Progenitor cell of endocrine pancreas (in vitro differentiated cells): ENCODE measurements at regions not wholly inside any gene's neighbourhood (a gene's known extent, or its start where the extent isn't known, plus 50 kb on each side); places are given as distances from the start of the nearest gene placed in this dataset.

Experiments
- DNase-seq: peaks from one replicate; pipeline ENCODE4 v3.0.0; 2021; ENCODE audit warnings: low spot score; ENCODE audit not compliant: unreplicated experiment
- H3K27ac Mint-ChIP-seq: 2 replicates; pipeline ENCODE4 v1.8.0; 2021; ENCODE audit warnings: mild to moderate bottlenecking, moderate library complexity, mixed read lengths
- H3K27me3 Mint-ChIP-seq: 2 replicates; pipeline ENCODE4 v1.8.0; 2021; ENCODE audit warnings: mixed read lengths
- H3K36me3 Mint-ChIP-seq: 2 replicates; pipeline ENCODE4 v1.8.0; 2022; ENCODE audit warnings: mixed read lengths; ENCODE audit not compliant: insufficient read depth
- H3K4me1 Mint-ChIP-seq: 2 replicates; pipeline ENCODE4 v1.8.0; 2021; ENCODE audit warnings: low read depth, mixed read lengths
- H3K4me3 Mint-ChIP-seq: 2 replicates; pipeline ENCODE4 v1.8.0; 2021; ENCODE audit warnings: low read depth, mild to moderate bottlenecking, moderate library complexity, mixed read lengths
- H3K9me3 Mint-ChIP-seq: 2 replicates; pipeline ENCODE4 v1.8.0; 2021; ENCODE audit warnings: low read depth, mixed read lengths
- TF ChIP-seq, protein P1 (sequence below): fragments of 200-600 bp; sonication (generic); IDR thresholded peaks from one replicate; pipeline ENCODE4 v1.5.0; 2021; ENCODE audit warnings: antibody characterized with exemption, mild to moderate bottlenecking; ENCODE audit not compliant: unreplicated experiment

DNA sequence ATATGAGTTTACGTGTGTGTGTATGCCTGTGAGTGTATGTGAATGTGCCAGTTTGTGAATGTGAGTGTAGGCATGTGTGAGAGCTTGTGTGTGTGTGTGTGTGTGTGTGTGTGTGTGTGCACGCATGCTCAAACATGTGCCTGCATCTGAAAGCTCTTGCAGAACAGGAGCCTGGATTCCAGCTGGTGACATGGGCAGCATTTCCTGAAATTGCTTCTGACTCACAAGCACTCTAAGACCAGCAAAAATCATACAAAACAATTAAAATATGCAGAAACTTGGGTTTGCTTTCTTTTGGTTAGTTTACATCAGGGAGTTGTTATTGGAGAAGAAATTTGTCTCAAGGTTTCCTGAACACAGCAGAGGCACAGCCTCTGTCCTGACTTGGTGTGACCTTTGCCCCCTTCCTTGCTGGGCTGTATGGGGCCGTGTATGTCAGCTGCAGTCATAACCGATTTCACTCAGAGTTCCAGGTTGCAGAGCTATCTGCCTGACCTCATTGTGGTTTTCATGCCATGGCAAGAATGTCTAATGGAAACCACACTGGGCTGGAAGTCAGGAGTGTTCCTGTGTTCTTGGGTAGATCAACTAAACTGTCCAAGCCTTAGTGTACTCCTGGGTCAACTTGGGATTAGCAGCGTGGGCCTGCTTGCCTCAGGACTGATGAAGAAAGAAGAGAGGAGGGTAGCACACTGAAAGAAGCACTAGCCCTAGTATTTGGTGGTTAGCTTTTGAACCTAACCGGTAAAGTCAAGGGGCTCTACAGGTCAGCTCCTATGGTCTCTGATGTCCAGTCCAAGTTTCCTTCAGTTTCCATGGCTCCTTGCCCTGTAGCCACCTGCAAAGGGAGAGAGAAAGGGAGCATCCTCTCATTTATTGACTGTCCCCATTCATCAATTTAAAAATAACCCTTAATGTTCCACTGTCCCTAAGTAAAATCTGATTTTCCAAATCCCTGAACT lies 143.7 kb downstream of the SNX19 start:
- peaks cover 4% of the 10 kb centered on the region for H3K27me3 Mint-ChIP-seq

DNA sequence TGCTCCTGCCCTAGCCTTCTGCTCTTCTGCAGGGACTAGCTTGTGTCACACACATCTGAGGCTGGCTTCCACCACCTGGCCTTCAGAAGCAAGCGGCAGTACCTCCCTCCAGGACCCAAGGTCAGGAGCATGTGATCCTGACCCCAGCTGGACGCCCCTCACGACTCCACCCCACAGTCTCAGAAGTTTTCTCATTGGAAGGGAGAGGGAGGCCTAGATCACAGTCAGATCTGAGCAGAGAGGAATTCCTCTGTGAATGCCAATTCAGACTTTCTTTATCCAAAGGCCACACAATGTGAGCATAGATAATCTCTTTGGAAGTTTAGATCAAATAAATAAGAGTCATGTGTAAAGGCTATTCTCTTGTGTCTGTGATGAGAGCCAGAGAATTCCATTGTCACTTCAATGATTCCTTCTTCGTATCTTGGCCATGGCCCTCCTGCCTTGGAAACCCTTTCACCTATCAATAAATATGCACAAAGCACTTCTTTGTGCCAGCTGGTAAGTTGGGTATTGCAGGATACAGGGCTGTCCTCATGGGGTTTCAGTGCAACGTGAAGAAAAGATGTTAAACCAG lies 142.9 kb downstream of the SNX19 start:
- TF ChIP-seq, protein P1, sequence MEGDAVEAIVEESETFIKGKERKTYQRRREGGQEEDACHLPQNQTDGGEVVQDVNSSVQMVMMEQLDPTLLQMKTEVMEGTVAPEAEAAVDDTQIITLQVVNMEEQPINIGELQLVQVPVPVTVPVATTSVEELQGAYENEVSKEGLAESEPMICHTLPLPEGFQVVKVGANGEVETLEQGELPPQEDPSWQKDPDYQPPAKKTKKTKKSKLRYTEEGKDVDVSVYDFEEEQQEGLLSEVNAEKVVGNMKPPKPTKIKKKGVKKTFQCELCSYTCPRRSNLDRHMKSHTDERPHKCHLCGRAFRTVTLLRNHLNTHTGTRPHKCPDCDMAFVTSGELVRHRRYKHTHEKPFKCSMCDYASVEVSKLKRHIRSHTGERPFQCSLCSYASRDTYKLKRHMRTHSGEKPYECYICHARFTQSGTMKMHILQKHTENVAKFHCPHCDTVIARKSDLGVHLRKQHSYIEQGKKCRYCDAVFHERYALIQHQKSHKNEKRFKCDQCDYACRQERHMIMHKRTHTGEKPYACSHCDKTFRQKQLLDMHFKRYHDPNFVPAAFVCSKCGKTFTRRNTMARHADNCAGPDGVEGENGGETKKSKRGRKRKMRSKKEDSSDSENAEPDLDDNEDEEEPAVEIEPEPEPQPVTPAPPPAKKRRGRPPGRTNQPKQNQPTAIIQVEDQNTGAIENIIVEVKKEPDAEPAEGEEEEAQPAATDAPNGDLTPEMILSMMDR, result no peak
- no peak overlapping the region for H3K27ac Mint-ChIP-seq
- no peak for DNase-seq

More for the DNA sequence above, 143.7 kb downstream of the SNX19 start:
- no peak overlapping the region for H3K4me3 Mint-ChIP-seq
- H3K36me3 Mint-ChIP-seq, result no peaks in the 10 kb centered on the region
- peaks cover 27% of the 10 kb centered on the region for H3K4me1 Mint-ChIP-seq
- no peak overlapping the region for H3K27ac Mint-ChIP-seq
- DNase-seq, result no peak
- TF ChIP-seq, protein P1, result no peak
- H3K9me3 Mint-ChIP-seq, result peaks cover 4% of the 10 kb centered on the region

DNA sequence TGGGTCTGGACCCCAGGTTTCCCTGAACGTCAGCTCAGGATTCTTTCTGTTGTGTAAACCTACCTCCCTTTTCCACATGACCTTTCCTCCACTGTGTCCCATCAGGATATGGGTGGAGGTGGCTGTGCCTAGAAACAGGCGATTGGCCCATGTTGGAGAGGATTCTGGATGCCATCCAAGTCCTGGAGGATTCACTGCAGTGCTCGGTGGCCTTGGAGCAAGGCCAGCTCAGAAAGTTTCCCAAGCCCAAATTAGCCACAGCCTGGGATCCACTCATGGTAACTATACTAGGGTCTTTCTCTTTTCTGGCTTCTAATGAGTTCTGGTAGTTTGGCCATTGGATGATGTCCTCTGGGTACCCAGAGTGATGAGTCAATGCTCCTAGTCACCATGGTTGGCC lies 141.6 kb downstream of the SNX19 start:
- H3K4me3 Mint-ChIP-seq, result no peak overlapping the region
- no peak overlapping the region for H3K27ac Mint-ChIP-seq
- peaks cover 5% of the 10 kb centered on the region for H3K9me3 Mint-ChIP-seq
- H3K27me3 Mint-ChIP-seq, result peaks cover 4% of the 10 kb centered on the region
- DNase-seq, result no peak
- no peaks in the 10 kb centered on the region for H3K36me3 Mint-ChIP-seq
- H3K4me1 Mint-ChIP-seq, result peaks cover 27% of the 10 kb centered on the region
- TF ChIP-seq, protein P1, result no peak

More for the DNA sequence above, 142.9 kb downstream of the SNX19 start:
- Mint-ChIP-seq H3K9me3 (peaks cover 5% of the 10 kb centered on the region), H3K4me3 (no peak overlapping the region), H3K4me1 (peaks cover 27% of the 10 kb centered on the region), H3K36me3 (no peaks in the 10 kb centered on the region), H3K27me3 (peaks cover 4% of the 10 kb centered on the region)

DNA sequence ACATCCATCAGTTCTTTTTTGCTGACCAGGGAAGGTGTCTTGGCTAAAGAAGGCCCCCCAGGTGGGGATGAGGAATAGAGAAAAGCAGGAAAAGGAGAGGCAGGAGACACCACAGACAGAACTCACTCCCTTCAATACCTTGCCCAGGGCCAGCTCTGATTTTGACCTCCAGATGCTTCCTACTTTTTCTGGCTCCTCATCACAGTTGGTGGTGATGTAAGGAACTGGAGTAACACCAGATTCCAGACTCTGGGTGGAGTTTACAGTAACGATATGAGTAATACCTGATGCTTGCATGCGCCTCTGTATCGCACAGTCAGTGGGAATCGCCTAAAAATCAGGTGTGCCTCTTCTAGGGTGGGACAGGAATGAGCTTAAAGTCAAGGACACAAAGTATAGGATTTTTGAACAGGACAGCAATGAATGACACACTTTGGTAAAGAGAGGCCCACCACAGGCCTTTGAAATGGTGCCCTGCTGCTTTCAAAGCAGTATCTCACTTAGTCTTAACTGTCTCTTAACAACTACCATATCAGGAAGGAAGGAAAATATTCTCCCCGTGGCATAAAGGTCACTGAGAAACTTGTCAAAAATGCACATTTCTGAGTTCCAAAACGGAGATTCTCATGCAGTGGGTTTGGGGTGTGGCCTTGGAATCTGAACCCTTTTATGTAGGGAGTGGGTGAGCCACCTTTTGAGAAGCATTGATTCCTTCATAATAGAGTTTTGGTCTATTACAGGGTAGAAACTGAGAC lies 140.8 kb downstream of the SNX19 start:
- no peak overlapping the region for H3K4me3 Mint-ChIP-seq
- no peaks in the 10 kb centered on the region for H3K36me3 Mint-ChIP-seq
- H3K4me1 Mint-ChIP-seq, result peaks cover 23% of the 10 kb centered on the region
- H3K9me3 Mint-ChIP-seq, result peaks cover 5% of the 10 kb centered on the region
- TF ChIP-seq, protein P1, result no peak
- no peak for DNase-seq
- no peak overlapping the region for H3K27ac Mint-ChIP-seq
- peaks cover 4% of the 10 kb centered on the region for H3K27me3 Mint-ChIP-seq

DNA sequence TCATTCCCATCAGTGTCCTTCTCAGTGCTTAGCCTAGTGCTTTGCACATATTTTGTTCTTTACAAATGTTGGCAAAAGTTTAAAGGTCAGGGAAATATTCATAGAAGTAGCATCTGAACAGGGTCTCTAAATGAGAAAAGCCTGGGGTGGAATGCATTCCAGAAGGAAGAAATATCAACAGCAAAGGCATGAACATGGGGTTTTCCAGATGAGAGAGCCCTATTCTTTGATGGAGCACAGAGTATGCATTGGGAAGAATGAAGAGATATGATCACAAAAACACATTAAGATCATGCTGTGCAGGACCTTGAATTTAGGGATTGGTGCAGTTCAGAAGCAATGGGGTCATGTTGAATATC lies 140.2 kb downstream of the SNX19 start:
- H3K27me3 Mint-ChIP-seq, result peaks cover 4% of the 10 kb centered on the region
- H3K4me3 Mint-ChIP-seq, result no peak overlapping the region
- H3K9me3 Mint-ChIP-seq, result peaks cover 5% of the 10 kb centered on the region

More for the DNA sequence above, 140.2 kb downstream of the SNX19 start:
- Mint-ChIP-seq H3K27ac (no peak overlapping the region), H3K36me3 (no peaks in the 10 kb centered on the region), H3K4me1 (peaks cover 17% of the 10 kb centered on the region)
- no peak for DNase-seq
- TF ChIP-seq, protein P1, result no peak
